ENCODE measurements at regions not wholly inside any gene's neighbourhood (a gene's known extent, or its start where the extent isn't known, plus 50 kb on each side); places are given as distances from the start of the nearest gene placed in this dataset.

- Histone ChIP-seq H4K20me1 (ENCODE audit: insufficient read depth, low read length) (no peaks in the 10 kb centered on the region), H2BK20ac (ENCODE audit: low read depth, low read length) (no peak overlapping the region), H2BK5ac (ENCODE audit: low read depth, low read length, poor library complexity, severe bottlenecking) (no peak overlapping the region), H3K18ac (ENCODE audit: low read depth, low read length) (no peak overlapping the region), H3K4me1 (ENCODE audit: control insufficient read depth, insufficient read depth, low read length) (no peaks in the 10 kb centered on the region), H4K5ac (ENCODE audit: low read depth, low read length) (no peak overlapping the region), H3K4me2 (ENCODE audit: low read depth, low read length) (no peak overlapping the region), H3K23ac (ENCODE audit: low read depth, low read length) (no peak overlapping the region), H3K9ac (ENCODE audit: low read depth, low read length) (no peak overlapping the region), H3K14ac (replicated peaks; ENCODE audit: low read depth, low read length) (no peak overlapping the region), H2BK15ac (ENCODE audit: low read depth, low read length) (no peak overlapping the region), H3K4ac (ENCODE audit: low read depth, low read length) (no peak overlapping the region), H3K4me3 (ENCODE audit: insufficient read depth, low read depth, low read length) (no peak overlapping the region), H3K36me3 (ENCODE audit: control insufficient read depth, insufficient read depth, low read length) (no peaks in the 10 kb centered on the region), H3K27ac (ENCODE audit: insufficient read depth, low read length) (no peak overlapping the region), H4K8ac (ENCODE audit: low read depth in 2 of 2, low read length in 2 of 2) (no peak overlapping the region), H2AFZ (replicated peaks; ENCODE audit: low read length, poor library complexity) (no peak overlapping the region), H4K91ac (ENCODE audit: insufficient read depth, low read depth, low read length) (no peak overlapping the region), H3K27me3 (ENCODE audit: control insufficient read depth, insufficient read depth, low read length) (peaks cover 39% of the 10 kb centered on the region), H3K56ac (ENCODE audit: extremely low read depth, insufficient read depth, low read length) (no peak overlapping the region), H3K79me1 (ENCODE audit: low read depth in 1 of 2, low read length in 2 of 2) (no peaks in the 10 kb centered on the region), H3K9me1 (ENCODE audit: insufficient read depth, low read length) (no peaks in the 10 kb centered on the region), H2BK120ac (ENCODE audit: low read depth, low read length) (no peak overlapping the region), H2AK9ac (replicated peaks; ENCODE audit: low read depth, low read length, poor library complexity) (no peak overlapping the region), H3K9me3 (ENCODE audit: control insufficient read depth, insufficient read depth, low read length) (peaks cover 2% of the 10 kb centered on the region; the same call in 1 of the 2 replicates), H2AK5ac (ENCODE audit: low read depth, low read length) (no peak overlapping the region)
- WGBS, 2 experiments (ENCODE audit: extremely low coverage in 2 of 2, insufficient read length in 1 of 2), result no CpG with 5 or more reads among the region's 1 CpG
- intact Hi-C loops (cut with micrococcal nuclease) (loop anchor here (10.0 kb wide), 1 partner anchor 160 kb away; no protein-coding TSS in a partner anchor), dilution Hi-C loops (cut with HindIII; ENCODE audit: low sequenced_read_pairs, unreplicated experiment) (no loop called here), in situ Hi-C loops (cut with MboI; ENCODE audit: low sequenced_read_pairs) (no loop called here)
- TF ChIP-seq BHLHE40 (IDR thresholded peaks at IDR 0.05; ENCODE audit: low read depth, low read length) (no peak), FOS (IDR thresholded peaks at IDR 0.05; ENCODE audit: low read depth, low read length) (no peak), NFE2L2 (IDR thresholded peaks at IDR 0.05; ENCODE audit: low read depth, low read length) (no peak), MAZ (IDR thresholded peaks at IDR 0.05; ENCODE audit: borderline replicate concordance, low read depth, low read length) (no peak), CHD1 (IDR thresholded peaks at IDR 0.05; ENCODE audit: low read depth, low read length) (no peak), SMC3 (IDR thresholded peaks at IDR 0.05; ENCODE audit: low read depth, low read length) (no peak), RAD21 (IDR thresholded peaks at IDR 0.05; ENCODE audit: low read length) (no peak), CEBPB (IDR thresholded peaks at IDR 0.05; ENCODE audit: low read depth, low read length) (no peak), MXI1 (IDR thresholded peaks at IDR 0.05; ENCODE audit: borderline replicate concordance, low read depth, low read length) (no peak), RCOR1 (IDR thresholded peaks at IDR 0.05; ENCODE audit: insufficient replicate concordance, low read length) (no peak)
- TF ChIP-seq, protein P1, sequence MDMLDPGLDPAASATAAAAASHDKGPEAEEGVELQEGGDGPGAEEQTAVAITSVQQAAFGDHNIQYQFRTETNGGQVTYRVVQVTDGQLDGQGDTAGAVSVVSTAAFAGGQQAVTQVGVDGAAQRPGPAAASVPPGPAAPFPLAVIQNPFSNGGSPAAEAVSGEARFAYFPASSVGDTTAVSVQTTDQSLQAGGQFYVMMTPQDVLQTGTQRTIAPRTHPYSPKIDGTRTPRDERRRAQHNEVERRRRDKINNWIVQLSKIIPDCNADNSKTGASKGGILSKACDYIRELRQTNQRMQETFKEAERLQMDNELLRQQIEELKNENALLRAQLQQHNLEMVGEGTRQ (IDR thresholded peaks at IDR 0.05; ENCODE audit: low read depth, low read length), result no peak
- CTCF ChIA-PET, result no interaction called here
- ATAC-seq (ENCODE audit: low read depth) (no peak), DNase-seq (no peak)
- no TSS peak for BruUV-seq (replicated peaks)
- POLR2A ChIA-PET (ENCODE audit: unreplicated experiment), result no interaction called here
Observed at GRCh38 chr15:69644876-69645275, 192.3 kb downstream of the RPLP1 start.
